HepG2 (cell line): ENCODE measurements at regions not wholly inside any gene's neighbourhood (a gene's known extent, or its start where the extent isn't known, plus 50 kb on each side); places are given as distances from the start of the nearest gene placed in this dataset.

Experiments used
- TCF7 ChIP-seq: sonication (generic); IDR thresholded peaks from 2 replicates; pipeline ENCODE4 v1.6.1; 2016; ENCODE audit warnings: antibody characterized with exemption, low read depth
- ZNF713 ChIP-seq: sonication (generic); formaldehyde crosslinking; IDR thresholded peaks from 2 replicates; pipeline ENCODE4 v1.4.0; 2020; ENCODE audit warnings: mild to moderate bottlenecking, missing genetic modification reagents
- ZNF737 ChIP-seq: sonication (generic); formaldehyde crosslinking; IDR thresholded peaks from 2 replicates; pipeline ENCODE4 v1.5.0; 2020; ENCODE audit warnings: missing genetic modification reagents, mild to moderate bottlenecking, borderline replicate concordance

- TF ChIP-seq TCF7 (no peak), ZNF737 (CRISPR knock-in tag) (no peak), ZNF713 (CRISPR knock-in tag) (no peak)
Observed at GRCh38 chr2:142291969-142292368, 161.2 kb upstream of the LRP1B start.
